GM23338 (cell line): ENCODE measurements at regions not wholly inside any gene's neighbourhood (a gene's known extent, or its start where the extent isn't known, plus 50 kb on each side); places are given as distances from the start of the nearest gene placed in this dataset.
A peak's percentile ranks its signal among the peaks of the same experiment; 100 is the strongest.
"Not testable (repeated sequence)": the region's sequence is repeated elsewhere in the genome, so short reads cannot be mapped to it uniquely, and the experiment has no call there.

Experiments used
- ATAC-seq: fragments of 200-7000 bp; cut with Tn5 transposase; 3 replicates; pipeline ENCODE4 v1.9.1; 2020
- DNase-seq: peaks from one replicate; pipeline ENCODE4 v3.0.0-alpha.2; 2015; ENCODE audit warnings: low spot score
- H2AFZ ChIP-seq: fragments of 200-600 bp; sonication (generic); 2 replicates; pipeline ENCODE4 v1.8.0; 2016; ENCODE audit warnings: antibody characterized with exemption, mild to moderate bottlenecking, moderate library complexity
- H3F3A ChIP-seq: fragments of 200-600 bp; sonication (generic); replicated peaks from 2 replicates; pipeline ENCODE4 v1.8.0; 2017; ENCODE audit warnings: antibody characterized with exemption, mixed run types, low read depth
- H3K27ac ChIP-seq: fragments of 200-600 bp; sonication (generic); 2 replicates; pipeline ENCODE4 v1.6.1; 2016; ENCODE audit warnings: low read depth
- H3K27me3 ChIP-seq: fragments of 200-600 bp; sonication (generic); 2 replicates; pipeline ENCODE4 v1.8.0; 2016; ENCODE audit warnings: mild to moderate bottlenecking, mixed run types, moderate library complexity; ENCODE audit not compliant: insufficient read depth
- H3K36me3 ChIP-seq: fragments of 200-600 bp; sonication (generic); 2 replicates; pipeline ENCODE4 v1.8.0; 2016; ENCODE audit warnings: mild to moderate bottlenecking; ENCODE audit not compliant: insufficient read depth
- H3K4me1 ChIP-seq: fragments of 200-600 bp; sonication (generic); 2 replicates; pipeline ENCODE4 v1.8.0; 2016; ENCODE audit warnings: mild to moderate bottlenecking, moderate library complexity; ENCODE audit not compliant: insufficient read depth
- H3K4me2 ChIP-seq: fragments of 200-600 bp; sonication (generic); 2 replicates; pipeline ENCODE4 v1.7.1; 2017; ENCODE audit warnings: mixed run types
- H3K4me3 ChIP-seq: fragments of 200-600 bp; sonication (generic); 2 replicates; pipeline ENCODE4 v1.6.1; 2016; ENCODE audit warnings: mixed run types
- H3K79me2 ChIP-seq: fragments of 200-600 bp; sonication (generic); replicated peaks from 2 replicates; pipeline ENCODE4 v1.8.0; 2017; ENCODE audit warnings: mild to moderate bottlenecking; ENCODE audit not compliant: insufficient read depth
- H3K9me2 ChIP-seq: fragments of 200-600 bp; sonication (generic); 2 replicates; pipeline ENCODE4 v1.8.0; 2017; ENCODE audit not compliant: insufficient read depth
- H4K20me1 ChIP-seq: fragments of 200-600 bp; sonication (generic); replicated peaks from 2 replicates; pipeline ENCODE4 v1.8.0; 2017; ENCODE audit warnings: mild to moderate bottlenecking; ENCODE audit not compliant: insufficient read depth
- H3K27ac Mint-ChIP-seq: 2 replicates; pipeline ENCODE4 v1.8.0; 2020; ENCODE audit warnings: inconsistent platforms, mild to moderate bottlenecking, moderate library complexity, mixed read lengths
- H3K27me3 Mint-ChIP-seq: 3 replicates; pipeline ENCODE4 v1.8.0; 2022; ENCODE audit warnings: low read depth, mild to moderate bottlenecking, moderate library complexity, mixed read lengths, inconsistent platforms; ENCODE audit not compliant: insufficient read depth, poor library complexity
- H3K36me3 Mint-ChIP-seq: 3 replicates; pipeline ENCODE4 v1.8.0; 2021; ENCODE audit warnings: low read depth, mild to moderate bottlenecking, inconsistent platforms, moderate library complexity, mixed read lengths
- H3K4me1 Mint-ChIP-seq: 3 replicates; pipeline ENCODE4 v1.8.0; 2020; ENCODE audit warnings: mild to moderate bottlenecking, inconsistent platforms, mixed read lengths
- H3K4me3 Mint-ChIP-seq: 3 replicates; pipeline ENCODE4 v1.8.0; 2021; ENCODE audit warnings: moderate library complexity, mild to moderate bottlenecking, inconsistent platforms, mixed read lengths
- H3K9me3 Mint-ChIP-seq: 3 replicates; pipeline ENCODE4 v1.8.0; 2020; ENCODE audit warnings: moderate library complexity, mild to moderate bottlenecking, inconsistent platforms, mixed read lengths
- EZH2phosphoT487 ChIP-seq: fragments of 200-600 bp; sonication (generic); IDR thresholded peaks from one replicate; pipeline ENCODE4 v1.8.1; 2018; ENCODE audit warnings: antibody characterized with exemption; ENCODE audit not compliant: unreplicated experiment
- JUNB ChIP-seq: IDR thresholded peaks from one replicate; pipeline ENCODE4 v1.6.1; 2016; ENCODE audit warnings: antibody characterized with exemption; ENCODE audit not compliant: unreplicated experiment
- ZNF331 ChIP-seq: fragments of 250-450 bp; sonication (Bioruptor Pico); IDR thresholded peaks from 2 replicates; pipeline ENCODE4 v1.5.0; 2020; ENCODE audit warnings: low read depth, mild to moderate bottlenecking, moderate library complexity
- TF ChIP-seq, protein P1 (sequence below): IDR thresholded peaks from one replicate; pipeline ENCODE4 v1.6.1; 2018; ENCODE audit warnings: antibody characterized with exemption; ENCODE audit not compliant: unreplicated experiment
- TF ChIP-seq, protein P2 (sequence below): IDR thresholded peaks from 2 replicates; pipeline ENCODE4 v1.6.1; 2016; ENCODE audit warnings: antibody characterized with exemption
- TF ChIP-seq, protein P3 (sequence below): fragments of 250-450 bp; sonication (Bioruptor Pico); IDR thresholded peaks from 2 replicates; pipeline ENCODE4 v1.5.0; 2020; ENCODE audit warnings: mild to moderate bottlenecking, moderate library complexity

DNA sequence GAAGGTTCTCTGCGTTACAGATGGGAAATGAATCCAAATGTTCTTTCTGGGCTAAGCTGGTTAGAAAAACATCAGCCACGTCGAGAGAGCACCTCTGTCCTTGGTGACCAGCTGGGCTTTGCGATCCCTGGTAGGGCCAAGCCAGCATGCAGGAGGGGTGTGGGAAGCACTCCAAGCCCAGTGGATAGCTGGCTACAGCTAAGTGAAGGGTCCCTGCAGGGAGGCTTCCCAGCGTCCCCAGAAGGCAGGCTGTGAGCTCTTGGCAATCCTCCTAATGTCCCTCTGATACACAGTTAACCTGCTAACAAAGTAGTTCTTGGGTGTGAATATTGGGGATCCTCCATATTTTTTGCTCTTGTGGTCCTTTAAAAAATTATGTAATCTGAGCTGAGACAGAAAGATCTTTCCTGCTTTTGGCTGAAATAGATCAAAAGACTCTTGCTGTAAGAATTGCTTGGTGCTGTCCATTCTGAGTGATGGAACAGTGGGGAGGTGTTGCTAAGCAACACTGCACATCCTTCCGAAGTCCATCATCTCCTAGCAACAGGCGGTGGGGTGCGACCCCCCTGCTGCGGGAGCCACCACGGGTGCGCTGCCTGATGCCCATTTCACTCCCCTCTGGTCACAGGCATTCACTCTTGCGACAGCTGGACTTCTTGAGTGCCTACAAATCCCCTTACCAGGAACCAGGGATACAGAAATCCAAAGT is 88.5 kb upstream of the UXS1 start:
- no peak overlapping the region for H3K4me3 ChIP-seq
- no peaks in the 10 kb centered on the region for H3K36me3 Mint-ChIP-seq
- peaks cover 3% of the 10 kb centered on the region for H3K27me3 Mint-ChIP-seq
- H3K9me3 Mint-ChIP-seq, result no peaks in the 10 kb centered on the region
- no peak overlapping the region for H3K4me2 ChIP-seq
- no peak overlapping the region for H3K27ac ChIP-seq
- no peak for DNase-seq
- no peaks in the 10 kb centered on the region for H3F3A ChIP-seq
- no peaks in the 10 kb centered on the region for H3K79me2 ChIP-seq
- H2AFZ ChIP-seq, result no peak overlapping the region
- H3K9me2 ChIP-seq, result no peaks in the 10 kb centered on the region
- no peaks in the 10 kb centered on the region for H3K4me1 ChIP-seq
- H3K4me1 Mint-ChIP-seq, result peaks cover 12% of the 10 kb centered on the region; the same call in 2 of the 3 replicates
- no peak overlapping the region for H3K27ac Mint-ChIP-seq
- TF ChIP-seq ZNF331, result no peak
- TF ChIP-seq EZH2phosphoT487, result no peak
- TF ChIP-seq JUNB, result no peak
- TF ChIP-seq, protein P1, sequence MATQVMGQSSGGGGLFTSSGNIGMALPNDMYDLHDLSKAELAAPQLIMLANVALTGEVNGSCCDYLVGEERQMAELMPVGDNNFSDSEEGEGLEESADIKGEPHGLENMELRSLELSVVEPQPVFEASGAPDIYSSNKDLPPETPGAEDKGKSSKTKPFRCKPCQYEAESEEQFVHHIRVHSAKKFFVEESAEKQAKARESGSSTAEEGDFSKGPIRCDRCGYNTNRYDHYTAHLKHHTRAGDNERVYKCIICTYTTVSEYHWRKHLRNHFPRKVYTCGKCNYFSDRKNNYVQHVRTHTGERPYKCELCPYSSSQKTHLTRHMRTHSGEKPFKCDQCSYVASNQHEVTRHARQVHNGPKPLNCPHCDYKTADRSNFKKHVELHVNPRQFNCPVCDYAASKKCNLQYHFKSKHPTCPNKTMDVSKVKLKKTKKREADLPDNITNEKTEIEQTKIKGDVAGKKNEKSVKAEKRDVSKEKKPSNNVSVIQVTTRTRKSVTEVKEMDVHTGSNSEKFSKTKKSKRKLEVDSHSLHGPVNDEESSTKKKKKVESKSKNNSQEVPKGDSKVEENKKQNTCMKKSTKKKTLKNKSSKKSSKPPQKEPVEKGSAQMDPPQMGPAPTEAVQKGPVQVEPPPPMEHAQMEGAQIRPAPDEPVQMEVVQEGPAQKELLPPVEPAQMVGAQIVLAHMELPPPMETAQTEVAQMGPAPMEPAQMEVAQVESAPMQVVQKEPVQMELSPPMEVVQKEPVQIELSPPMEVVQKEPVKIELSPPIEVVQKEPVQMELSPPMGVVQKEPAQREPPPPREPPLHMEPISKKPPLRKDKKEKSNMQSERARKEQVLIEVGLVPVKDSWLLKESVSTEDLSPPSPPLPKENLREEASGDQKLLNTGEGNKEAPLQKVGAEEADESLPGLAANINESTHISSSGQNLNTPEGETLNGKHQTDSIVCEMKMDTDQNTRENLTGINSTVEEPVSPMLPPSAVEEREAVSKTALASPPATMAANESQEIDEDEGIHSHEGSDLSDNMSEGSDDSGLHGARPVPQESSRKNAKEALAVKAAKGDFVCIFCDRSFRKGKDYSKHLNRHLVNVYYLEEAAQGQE, result no peak
- TF ChIP-seq, protein P2, sequence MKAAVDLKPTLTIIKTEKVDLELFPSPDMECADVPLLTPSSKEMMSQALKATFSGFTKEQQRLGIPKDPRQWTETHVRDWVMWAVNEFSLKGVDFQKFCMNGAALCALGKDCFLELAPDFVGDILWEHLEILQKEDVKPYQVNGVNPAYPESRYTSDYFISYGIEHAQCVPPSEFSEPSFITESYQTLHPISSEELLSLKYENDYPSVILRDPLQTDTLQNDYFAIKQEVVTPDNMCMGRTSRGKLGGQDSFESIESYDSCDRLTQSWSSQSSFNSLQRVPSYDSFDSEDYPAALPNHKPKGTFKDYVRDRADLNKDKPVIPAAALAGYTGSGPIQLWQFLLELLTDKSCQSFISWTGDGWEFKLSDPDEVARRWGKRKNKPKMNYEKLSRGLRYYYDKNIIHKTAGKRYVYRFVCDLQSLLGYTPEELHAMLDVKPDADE, result no peak
- TF ChIP-seq, protein P3, sequence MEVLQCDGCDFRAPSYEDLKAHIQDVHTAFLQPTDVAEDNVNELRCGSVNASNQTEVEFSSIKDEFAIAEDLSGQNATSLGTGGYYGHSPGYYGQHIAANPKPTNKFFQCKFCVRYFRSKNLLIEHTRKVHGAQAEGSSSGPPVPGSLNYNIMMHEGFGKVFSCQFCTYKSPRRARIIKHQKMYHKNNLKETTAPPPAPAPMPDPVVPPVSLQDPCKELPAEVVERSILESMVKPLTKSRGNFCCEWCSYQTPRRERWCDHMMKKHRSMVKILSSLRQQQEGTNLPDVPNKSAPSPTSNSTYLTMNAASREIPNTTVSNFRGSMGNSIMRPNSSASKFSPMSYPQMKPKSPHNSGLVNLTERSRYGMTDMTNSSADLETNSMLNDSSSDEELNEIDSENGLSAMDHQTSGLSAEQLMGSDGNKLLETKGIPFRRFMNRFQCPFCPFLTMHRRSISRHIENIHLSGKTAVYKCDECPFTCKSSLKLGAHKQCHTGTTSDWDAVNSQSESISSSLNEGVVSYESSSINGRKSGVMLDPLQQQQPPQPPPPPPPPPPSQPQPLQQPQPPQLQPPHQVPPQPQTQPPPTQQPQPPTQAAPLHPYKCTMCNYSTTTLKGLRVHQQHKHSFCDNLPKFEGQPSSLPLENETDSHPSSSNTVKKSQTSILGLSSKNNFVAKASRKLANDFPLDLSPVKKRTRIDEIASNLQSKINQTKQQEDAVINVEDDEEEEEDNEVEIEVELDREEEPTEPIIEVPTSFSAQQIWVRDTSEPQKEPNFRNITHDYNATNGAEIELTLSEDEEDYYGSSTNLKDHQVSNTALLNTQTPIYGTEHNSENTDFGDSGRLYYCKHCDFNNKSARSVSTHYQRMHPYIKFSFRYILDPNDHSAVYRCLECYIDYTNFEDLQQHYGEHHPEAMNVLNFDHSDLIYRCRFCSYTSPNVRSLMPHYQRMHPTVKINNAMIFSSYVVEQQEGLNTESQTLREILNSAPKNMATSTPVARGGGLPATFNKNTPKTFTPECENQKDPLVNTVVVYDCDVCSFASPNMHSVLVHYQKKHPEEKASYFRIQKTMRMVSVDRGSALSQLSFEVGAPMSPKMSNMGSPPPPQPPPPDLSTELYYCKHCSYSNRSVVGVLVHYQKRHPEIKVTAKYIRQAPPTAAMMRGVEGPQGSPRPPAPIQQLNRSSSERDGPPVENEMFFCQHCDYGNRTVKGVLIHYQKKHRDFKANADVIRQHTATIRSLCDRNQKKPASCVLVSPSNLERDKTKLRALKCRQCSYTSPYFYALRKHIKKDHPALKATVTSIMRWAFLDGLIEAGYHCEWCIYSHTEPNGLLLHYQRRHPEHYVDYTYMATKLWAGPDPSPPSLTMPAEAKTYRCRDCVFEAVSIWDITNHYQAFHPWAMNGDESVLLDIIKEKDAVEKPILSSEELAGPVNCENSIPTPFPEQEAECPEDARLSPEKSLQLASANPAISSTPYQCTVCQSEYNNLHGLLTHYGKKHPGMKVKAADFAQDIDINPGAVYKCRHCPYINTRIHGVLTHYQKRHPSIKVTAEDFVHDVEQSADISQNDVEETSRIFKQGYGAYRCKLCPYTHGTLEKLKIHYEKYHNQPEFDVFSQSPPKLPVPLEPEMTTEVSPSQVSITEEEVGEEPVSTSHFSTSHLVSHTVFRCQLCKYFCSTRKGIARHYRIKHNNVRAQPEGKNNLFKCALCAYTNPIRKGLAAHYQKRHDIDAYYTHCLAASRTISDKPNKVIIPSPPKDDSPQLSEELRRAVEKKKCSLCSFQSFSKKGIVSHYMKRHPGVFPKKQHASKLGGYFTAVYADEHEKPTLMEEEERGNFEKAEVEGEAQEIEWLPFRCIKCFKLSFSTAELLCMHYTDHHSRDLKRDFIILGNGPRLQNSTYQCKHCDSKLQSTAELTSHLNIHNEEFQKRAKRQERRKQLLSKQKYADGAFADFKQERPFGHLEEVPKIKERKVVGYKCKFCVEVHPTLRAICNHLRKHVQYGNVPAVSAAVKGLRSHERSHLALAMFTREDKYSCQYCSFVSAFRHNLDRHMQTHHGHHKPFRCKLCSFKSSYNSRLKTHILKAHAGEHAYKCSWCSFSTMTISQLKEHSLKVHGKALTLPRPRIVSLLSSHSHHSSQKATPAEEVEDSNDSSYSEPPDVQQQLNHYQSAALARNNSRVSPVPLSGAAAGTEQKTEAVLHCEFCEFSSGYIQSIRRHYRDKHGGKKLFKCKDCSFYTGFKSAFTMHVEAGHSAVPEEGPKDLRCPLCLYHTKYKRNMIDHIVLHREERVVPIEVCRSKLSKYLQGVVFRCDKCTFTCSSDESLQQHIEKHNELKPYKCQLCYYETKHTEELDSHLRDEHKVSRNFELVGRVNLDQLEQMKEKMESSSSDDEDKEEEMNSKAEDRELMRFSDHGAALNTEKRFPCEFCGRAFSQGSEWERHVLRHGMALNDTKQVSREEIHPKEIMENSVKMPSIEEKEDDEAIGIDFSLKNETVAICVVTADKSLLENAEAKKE (CRISPR knock-in tag), result no peak
- ATAC-seq, result peak; percentile 28; the same call in 2 of the 3 replicates
- H3K4me3 Mint-ChIP-seq, result no peak overlapping the region
- no peaks in the 10 kb centered on the region for H3K27me3 ChIP-seq
- no peaks in the 10 kb centered on the region for H4K20me1 ChIP-seq
- no peaks in the 10 kb centered on the region for H3K36me3 ChIP-seq

DNA sequence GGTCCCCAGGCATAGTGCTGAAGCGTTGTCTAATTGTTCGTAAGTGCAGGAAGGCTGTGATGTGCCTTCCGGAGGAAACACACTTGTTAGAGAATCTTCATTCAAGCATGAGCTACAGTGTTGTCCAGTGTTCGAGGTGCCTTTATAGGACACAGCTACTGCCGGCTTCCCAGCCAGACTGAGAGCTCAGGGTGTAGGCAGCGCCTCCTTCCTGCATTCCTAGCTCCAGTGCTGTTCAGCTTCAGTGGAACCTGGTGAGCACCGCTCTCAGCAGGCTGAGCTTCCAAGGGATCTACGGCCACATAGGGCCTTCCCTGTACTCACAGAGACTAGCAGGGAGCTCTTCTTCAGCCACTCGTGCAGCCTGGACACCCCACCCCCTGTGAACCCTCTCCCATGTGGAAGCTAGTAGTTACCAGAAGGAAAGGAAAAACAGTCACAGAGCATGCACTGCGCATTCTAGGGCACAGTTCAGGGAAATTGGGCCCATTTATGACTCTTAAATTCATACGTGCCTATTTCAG is 87.9 kb upstream of the UXS1 start:
- DNase-seq, H3K9me2 ChIP-seq, H3K4me3 Mint-ChIP-seq, H3K27me3 Mint-ChIP-seq, H4K20me1 ChIP-seq, H3K27ac Mint-ChIP-seq, H3F3A ChIP-seq, H3K36me3 Mint-ChIP-seq, H3K4me1 ChIP-seq, H3K79me2 ChIP-seq, H3K36me3 ChIP-seq, H3K27ac ChIP-seq, H2AFZ ChIP-seq, H3K9me3 Mint-ChIP-seq, H3K4me3 ChIP-seq, H3K4me2 ChIP-seq, H3K27me3 ChIP-seq: not testable (repeated sequence)
- ATAC-seq, result peak; percentile 65
- H3K4me1 Mint-ChIP-seq, result peaks cover 12% of the 10 kb centered on the region; the same call in 2 of the 3 replicates
